SJSA1 (cell line): ENCODE measurements at regions not wholly inside any gene's neighbourhood (a gene's known extent, or its start where the extent isn't known, plus 50 kb on each side); places are given as distances from the start of the nearest gene placed in this dataset.

Source experiments
- DNase-seq, 2 experiments: peaks; one replicate each; pipeline ENCODE4 v3.0.0-alpha.2; 2015 to 2020; ENCODE audit warnings: low spot score in 2 of 2, low read depth in 1 of 2
- H3K27ac ChIP-seq: fragments of 250-450 bp; sonication (Bioruptor Pico); 2 replicates; pipeline ENCODE4 v1.5.1; 2020; ENCODE audit warnings: mild to moderate bottlenecking, moderate library complexity
- H3K27me3 ChIP-seq: fragments of 250-450 bp; sonication (Bioruptor Pico); replicated peaks from 2 replicates; pipeline ENCODE4 v1.5.1; 2020; ENCODE audit warnings: mild to moderate bottlenecking, moderate library complexity
- H3K36me3 ChIP-seq: fragments of 250-450 bp; sonication (Bioruptor Pico); 2 replicates; pipeline ENCODE4 v1.5.1; 2020; ENCODE audit warnings: mild to moderate bottlenecking
- H3K4me1 ChIP-seq: fragments of 250-450 bp; sonication (Bioruptor Pico); replicated peaks from 2 replicates; pipeline ENCODE4 v1.6.1; 2021; ENCODE audit warnings: mild to moderate bottlenecking
- H3K4me3 ChIP-seq: fragments of 250-450 bp; sonication (Bioruptor Pico); 2 replicates; pipeline ENCODE4 v1.5.1; 2020; ENCODE audit warnings: mild to moderate bottlenecking
- H3K9me3 ChIP-seq: fragments of 250-450 bp; sonication (Bioruptor Pico); replicated peaks from 2 replicates; pipeline ENCODE4 v1.5.1; 2020; ENCODE audit warnings: mild to moderate bottlenecking

DNA sequence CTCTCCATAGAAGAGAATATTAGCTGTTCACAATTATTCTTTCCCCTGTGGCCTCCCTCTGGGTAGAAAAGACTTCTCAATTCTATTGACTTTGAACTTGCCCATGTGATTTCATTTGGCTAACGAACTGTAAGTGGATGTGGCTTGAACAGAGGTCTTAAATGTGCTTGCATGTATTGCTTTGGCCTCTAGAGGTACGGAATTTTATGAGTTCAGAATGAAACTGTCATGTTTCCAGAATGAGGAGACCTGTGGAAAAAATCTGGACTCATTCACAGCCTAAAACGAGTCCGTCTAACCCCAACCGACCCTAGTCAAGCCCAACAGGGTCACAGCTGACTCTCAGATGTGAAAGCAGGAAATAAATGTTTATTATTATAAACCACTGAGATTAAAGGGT, 596.7 kb upstream of the UBE2E2 start:
- DNase-seq = no peak
- H3K9me3 ChIP-seq = no peaks in the 10 kb centered on the region
- no peaks in the 10 kb centered on the region for H3K36me3 ChIP-seq
- no peak overlapping the region for H3K27ac ChIP-seq
- no peaks in the 10 kb centered on the region for H3K4me1 ChIP-seq
- H3K4me3 ChIP-seq = no peak overlapping the region
- H3K27me3 ChIP-seq = no peaks in the 10 kb centered on the region

DNA sequence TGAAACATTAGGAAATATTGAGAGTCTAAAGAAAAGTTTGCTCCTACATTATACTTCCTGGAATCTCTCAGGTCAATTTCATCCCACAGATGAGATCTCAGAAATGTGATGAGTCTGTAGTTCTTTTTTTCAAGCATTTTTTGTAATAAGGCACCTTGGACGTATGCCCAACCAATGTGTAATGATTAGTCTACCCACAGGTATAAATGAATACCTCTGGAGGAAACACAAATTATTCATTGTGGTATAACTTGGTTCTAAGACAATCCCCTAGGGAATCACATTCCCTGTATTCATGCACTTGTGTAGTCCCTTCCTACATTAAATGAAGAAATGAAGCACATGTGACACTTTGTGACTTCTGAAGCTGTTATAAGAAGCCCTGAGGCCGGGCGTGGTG, 596.2 kb upstream of the UBE2E2 start:
- Histone ChIP-seq H3K4me3 (no peak overlapping the region), H3K9me3 (no peaks in the 10 kb centered on the region), H3K36me3 (no peaks in the 10 kb centered on the region), H3K27me3 (no peaks in the 10 kb centered on the region), H3K4me1 (no peaks in the 10 kb centered on the region), H3K27ac (no peak overlapping the region)
- DNase-seq = no peak

DNA sequence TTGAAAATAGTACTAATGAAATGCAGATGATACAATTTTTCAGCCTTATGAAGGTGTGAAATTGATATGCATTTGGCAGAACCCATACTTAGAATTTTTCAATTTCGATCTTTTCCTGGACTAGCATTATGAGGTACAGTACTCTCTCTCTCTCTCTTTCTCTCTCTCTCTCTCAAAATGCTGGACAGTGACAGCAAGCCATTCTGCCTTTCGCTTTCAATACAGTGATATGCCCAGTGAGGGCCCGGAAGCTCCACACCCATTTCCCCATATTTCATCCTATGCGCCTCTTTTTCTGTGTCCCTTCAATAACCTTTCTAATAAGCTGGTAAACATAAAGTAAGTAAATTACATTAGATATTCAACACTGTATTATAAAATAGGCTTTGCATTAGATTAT, 595.0 kb upstream of the UBE2E2 start:
- Histone ChIP-seq H3K9me3 (no peaks in the 10 kb centered on the region), H3K27me3 (no peaks in the 10 kb centered on the region), H3K4me1 (no peaks in the 10 kb centered on the region), H3K36me3 (no peaks in the 10 kb centered on the region), H3K27ac (no peak overlapping the region), H3K4me3 (no peak overlapping the region)
- DNase-seq = no peak

- no peak overlapping the region for H3K27ac ChIP-seq
Observed at GRCh38 chr3:22608721-22609120, 594.4 kb upstream of the UBE2E2 start.

DNA sequence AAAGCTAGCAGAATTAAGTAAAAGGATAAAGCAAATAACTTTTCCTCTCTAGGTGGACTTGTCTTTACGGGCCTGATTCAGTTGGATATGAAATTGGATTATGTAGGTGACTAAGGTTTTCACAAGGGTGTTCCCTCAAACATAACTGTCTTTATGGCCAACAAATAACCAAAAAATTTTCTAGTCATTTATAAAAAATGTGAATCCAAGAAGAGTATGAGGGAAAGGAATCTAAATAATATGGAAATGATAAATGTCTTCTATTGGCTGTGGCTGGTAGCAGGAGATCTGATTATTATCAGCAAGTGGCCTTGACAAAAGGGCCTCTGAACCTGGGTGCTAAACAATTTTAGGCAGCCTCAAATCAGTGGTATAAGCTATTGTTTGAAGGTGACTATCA, 594.0 kb upstream of the UBE2E2 start:
- H3K27me3 ChIP-seq = no peaks in the 10 kb centered on the region
- DNase-seq = no peak
- H3K4me3 ChIP-seq = no peak overlapping the region
- no peaks in the 10 kb centered on the region for H3K4me1 ChIP-seq
- no peaks in the 10 kb centered on the region for H3K36me3 ChIP-seq
- no peak overlapping the region for H3K27ac ChIP-seq
- no peaks in the 10 kb centered on the region for H3K9me3 ChIP-seq

More at GRCh38 chr3:22608721-22609120, 594.4 kb upstream of the UBE2E2 start:
- Histone ChIP-seq H3K4me3 (no peak overlapping the region), H3K27me3 (no peaks in the 10 kb centered on the region), H3K9me3 (no peaks in the 10 kb centered on the region), H3K36me3 (no peaks in the 10 kb centered on the region), H3K4me1 (no peaks in the 10 kb centered on the region)
- DNase-seq = no peak

DNA sequence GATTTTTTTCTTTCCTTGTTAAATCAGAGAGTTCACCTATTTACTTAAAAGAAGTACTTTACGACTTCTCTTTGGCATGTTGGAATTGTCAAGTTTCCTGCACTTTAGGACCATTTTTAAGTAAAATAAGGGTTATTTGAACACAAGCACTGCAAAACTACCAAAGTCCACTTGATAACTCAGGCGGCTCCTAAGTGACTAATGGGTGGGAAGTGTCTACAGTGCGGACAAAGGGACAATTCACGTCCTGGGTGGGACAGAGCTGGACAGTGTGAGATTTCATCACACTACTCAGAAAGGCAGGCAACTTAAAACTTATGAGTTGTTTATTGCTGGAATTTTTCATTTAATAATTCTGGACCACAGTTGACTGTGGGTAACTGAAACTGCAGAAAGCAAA, 590.2 kb upstream of the UBE2E2 start:
- Histone ChIP-seq H3K36me3 (no peaks in the 10 kb centered on the region), H3K4me3 (no peak overlapping the region), H3K27ac (no peak overlapping the region), H3K4me1 (no peaks in the 10 kb centered on the region), H3K27me3 (no peaks in the 10 kb centered on the region; the same call in 1 of the 2 replicates), H3K9me3 (no peaks in the 10 kb centered on the region)
- DNase-seq = no peak

GRCh38 chr3:22615790-22616189, 587.3 kb upstream of the UBE2E2 start:
- Histone ChIP-seq H3K27ac (no peak overlapping the region), H3K27me3 (no peaks in the 10 kb centered on the region; the same call in 1 of the 2 replicates), H3K4me3 (no peak overlapping the region), H3K4me1 (no peaks in the 10 kb centered on the region), H3K9me3 (no peaks in the 10 kb centered on the region), H3K36me3 (no peaks in the 10 kb centered on the region)
- DNase-seq = no peak

GRCh38 chr3:22617372-22617771, 585.8 kb upstream of the UBE2E2 start:
- H3K4me1 ChIP-seq = no peaks in the 10 kb centered on the region
- no peak overlapping the region for H3K27ac ChIP-seq
- H3K4me3 ChIP-seq = no peak overlapping the region
- no peaks in the 10 kb centered on the region for H3K9me3 ChIP-seq
- no peaks in the 10 kb centered on the region; the same call in 1 of the 2 replicates for H3K27me3 ChIP-seq
- DNase-seq = no peak
- no peaks in the 10 kb centered on the region for H3K36me3 ChIP-seq

DNA sequence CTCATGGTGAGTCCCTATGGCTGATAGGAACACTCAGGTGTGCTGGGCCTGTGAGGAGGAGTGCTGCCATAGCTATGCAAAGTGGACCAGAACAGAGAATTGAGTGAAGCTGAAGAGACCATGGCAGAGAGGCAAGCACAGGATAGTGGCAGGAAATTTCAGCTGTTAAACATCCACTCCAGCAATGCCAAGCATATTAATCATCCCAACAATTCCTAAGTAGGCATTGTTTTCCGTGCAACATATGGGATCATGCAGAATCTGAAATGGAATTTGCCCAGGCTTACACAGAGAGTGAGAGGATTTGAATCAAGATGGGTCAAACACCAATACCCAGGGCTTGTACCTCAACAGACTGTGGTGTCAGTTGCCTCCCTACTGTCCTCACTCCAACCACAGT, 582.6 kb upstream of the UBE2E2 start:
- Histone ChIP-seq H3K36me3 (no peaks in the 10 kb centered on the region), H3K4me1 (no peaks in the 10 kb centered on the region), H3K9me3 (no peaks in the 10 kb centered on the region), H3K27me3 (no peaks in the 10 kb centered on the region; the same call in 1 of the 2 replicates), H3K4me3 (no peak overlapping the region), H3K27ac (no peak overlapping the region)
- no peak for DNase-seq

GRCh38 chr3:22621205-22621809, 581.8 kb upstream of the UBE2E2 start:
- Histone ChIP-seq H3K4me3 (no peak overlapping the region), H3K4me1 (no peaks in the 10 kb centered on the region), H3K27ac (no peak overlapping the region), H3K9me3 (no peaks in the 10 kb centered on the region), H3K36me3 (no peaks in the 10 kb centered on the region), H3K27me3 (no peaks in the 10 kb centered on the region; the same call in 1 of the 2 replicates)
- no peak for DNase-seq

DNA sequence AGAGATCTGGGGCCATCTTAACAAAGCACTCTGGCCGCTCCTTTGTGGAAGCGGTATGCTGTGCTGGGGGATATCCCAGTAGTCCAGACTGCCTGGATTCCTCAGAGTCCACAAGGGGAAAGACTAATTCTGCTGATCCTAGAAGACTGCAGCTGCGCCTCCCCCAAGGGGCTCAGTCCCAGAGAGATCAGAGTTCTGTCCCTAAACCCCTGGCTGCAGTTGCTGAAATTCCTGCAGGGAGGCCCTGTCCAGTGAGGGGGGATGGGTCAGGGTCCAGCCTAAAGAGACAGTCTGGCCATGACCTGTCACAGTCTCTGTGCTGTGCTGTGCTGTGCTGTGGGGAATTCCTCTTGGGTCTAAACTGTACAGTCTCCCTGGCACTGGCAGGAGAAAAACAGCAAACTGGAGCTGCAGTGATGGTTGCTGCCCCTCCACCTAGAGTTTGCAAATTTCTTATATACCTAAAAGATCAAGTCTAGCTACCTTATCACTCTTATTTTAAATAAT, 575.1 kb upstream of the UBE2E2 start:
- no peaks in the 10 kb centered on the region for H3K4me1 ChIP-seq
- H3K9me3 ChIP-seq = no peaks in the 10 kb centered on the region
- DNase-seq = no peak
- no peaks in the 10 kb centered on the region for H3K27me3 ChIP-seq
- H3K36me3 ChIP-seq = no peaks in the 10 kb centered on the region
- H3K4me3 ChIP-seq = no peak overlapping the region
- H3K27ac ChIP-seq = no peak overlapping the region

DNA sequence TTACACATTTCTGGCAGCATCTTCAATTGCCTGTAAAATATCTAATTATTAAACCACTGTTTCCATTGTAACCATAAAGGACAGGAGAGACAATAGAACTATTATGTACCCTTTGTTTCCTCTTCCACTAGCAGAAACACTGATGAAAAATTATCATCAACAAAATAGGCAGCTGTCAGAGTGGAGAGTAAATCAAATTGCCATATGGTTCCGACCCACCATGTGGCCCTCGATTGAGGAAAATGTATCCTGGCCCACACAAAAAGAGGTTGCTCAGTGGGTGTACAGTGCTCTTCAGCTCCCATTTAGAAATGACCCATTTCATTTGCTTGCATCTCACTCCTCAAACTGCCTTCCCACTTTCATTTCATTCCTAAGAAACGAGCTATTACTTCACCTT, 570.6 kb upstream of the UBE2E2 start:
- H3K27me3 ChIP-seq = no peaks in the 10 kb centered on the region
- no peak for DNase-seq
- H3K4me3 ChIP-seq = no peak overlapping the region
- H3K27ac ChIP-seq = no peak overlapping the region
- H3K4me1 ChIP-seq = no peaks in the 10 kb centered on the region
- H3K36me3 ChIP-seq = no peaks in the 10 kb centered on the region
- no peaks in the 10 kb centered on the region for H3K9me3 ChIP-seq

DNA sequence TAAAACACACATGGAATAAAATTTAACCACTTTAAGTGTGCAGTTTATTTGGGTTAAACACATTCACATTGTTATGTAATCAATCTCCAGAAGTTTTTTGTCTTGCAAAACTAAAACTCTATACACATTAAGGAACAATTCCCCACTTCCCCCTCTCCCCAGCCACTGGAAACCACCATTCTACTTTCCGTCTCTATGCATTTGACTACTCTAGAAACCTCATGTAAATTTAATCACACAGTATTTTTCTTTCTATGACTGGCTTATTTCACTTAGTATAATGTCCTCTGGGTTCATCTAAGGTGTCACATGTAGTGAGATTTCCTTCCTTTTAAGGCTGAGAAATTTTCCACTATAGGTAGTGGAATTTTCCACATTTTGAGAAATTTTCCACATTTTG, 568.7 kb upstream of the UBE2E2 start:
- no peak overlapping the region for H3K27ac ChIP-seq
- no peaks in the 10 kb centered on the region for H3K4me1 ChIP-seq
- no peaks in the 10 kb centered on the region for H3K27me3 ChIP-seq
- DNase-seq = no peak
- no peaks in the 10 kb centered on the region for H3K9me3 ChIP-seq
- H3K4me3 ChIP-seq = no peak overlapping the region
- H3K36me3 ChIP-seq = no peaks in the 10 kb centered on the region

DNA sequence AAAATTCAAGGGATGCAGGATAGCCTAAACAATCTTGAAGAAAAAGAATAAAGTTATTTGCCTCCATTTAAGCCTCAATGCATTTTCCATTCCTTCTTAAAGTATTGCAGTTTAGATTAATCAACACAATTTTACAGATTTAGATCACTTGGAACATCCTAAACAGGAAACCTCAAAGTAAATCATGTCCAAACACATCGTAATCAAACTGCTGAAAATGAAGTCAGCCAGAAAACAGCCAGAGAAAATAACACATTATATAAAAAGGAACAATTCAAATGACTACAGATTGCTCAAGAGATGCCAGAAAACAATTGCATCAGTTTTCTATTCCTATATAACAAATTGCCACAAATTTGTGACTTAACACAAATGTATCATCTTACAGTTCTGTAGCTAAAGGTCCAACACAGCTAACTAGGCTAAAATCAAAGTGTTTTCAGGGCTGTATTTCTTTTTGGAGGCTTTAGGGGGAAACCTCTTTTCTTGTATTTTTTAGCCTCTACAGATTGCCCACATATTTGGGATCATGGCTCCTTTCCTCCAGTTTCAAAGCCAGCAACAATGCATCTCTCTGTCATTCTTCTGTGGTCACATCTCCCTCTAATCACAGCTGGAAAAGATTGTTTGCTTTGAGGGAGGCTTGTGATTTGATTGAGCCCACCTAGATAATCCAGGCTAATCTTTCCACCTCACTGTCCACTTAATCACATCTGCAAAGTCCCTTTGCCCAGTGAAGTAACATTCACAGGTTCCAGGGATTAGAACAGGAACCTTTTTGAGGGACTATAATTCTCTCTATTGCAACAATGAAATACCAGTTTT, 543.3 kb upstream of the UBE2E2 start:
- H3K27me3 ChIP-seq = no peaks in the 10 kb centered on the region
- H3K4me3 ChIP-seq = no peak overlapping the region
- H3K4me1 ChIP-seq = no peaks in the 10 kb centered on the region
- no peaks in the 10 kb centered on the region for H3K36me3 ChIP-seq
- no peak overlapping the region for H3K27ac ChIP-seq
- no peaks in the 10 kb centered on the region for H3K9me3 ChIP-seq
- no peak for DNase-seq
